Suprapubic skin (tissue), 4 donors: ENCODE measurements at regions not wholly inside any gene's neighbourhood (a gene's known extent, or its start where the extent isn't known, plus 50 kb on each side); places are given as distances from the start of the nearest gene placed in this dataset.
"Not testable (repeated sequence)": the region's sequence is repeated elsewhere in the genome, so short reads cannot be mapped to it uniquely, and the experiment has no call there.

ENCODE experiments used
- CTCF ChIP-seq, 2 donors: fragments of 200-600 bp in 1 of 2; fragments of 450-650 bp in 1 of 2; sonication (generic) in 1 of 2; IDR thresholded peaks; one replicate each; pipeline ENCODE4 v1.5.1; 2016 to 2019; ENCODE audit warnings: antibody characterized with exemption in 2 of 2, mild to moderate bottlenecking in 1 of 2, moderate library complexity in 1 of 2
- EP300 ChIP-seq: sonication (generic); formaldehyde crosslinking; IDR thresholded peaks from one replicate; pipeline ENCODE4 v1.6.1; 2017; ENCODE audit warnings: antibody characterized with exemption
- POLR2A ChIP-seq, 2 donors: fragments of 450-650 bp; IDR thresholded peaks; one replicate each; pipeline ENCODE4 v1.6.1; 2017; ENCODE audit warnings: antibody characterized with exemption in 2 of 2, mild to moderate bottlenecking in 2 of 2, moderate library complexity in 2 of 2
- POLR2AphosphoS5 ChIP-seq, 3 donors: sonication (generic); formaldehyde crosslinking; IDR thresholded peaks; one replicate each; pipeline ENCODE4 v1.6.1; 2017; ENCODE audit warnings: antibody characterized with exemption in 3 of 3

- not testable (repeated sequence) for TF ChIP-seq CTCF (IDR thresholded peaks at IDR 0.05); POLR2A (IDR thresholded peaks at IDR 0.05); POLR2AphosphoS5 (IDR thresholded peaks at IDR 0.05); EP300
Measured at GRCh38 chr16:17551682-17552081, 80.9 kb upstream of the XYLT1 start.
